Panc1 (cell line): ENCODE measurements at regions not wholly inside any gene's neighbourhood (a gene's known extent, or its start where the extent isn't known, plus 50 kb on each side); places are given as distances from the start of the nearest gene placed in this dataset.

ENCODE experiments used
- ATAC-seq: fragments of 200-7000 bp; cut with Tn5 transposase; 2 replicates; pipeline ENCODE4 v1.9.1; 2020; ENCODE audit warnings: mild to moderate bottlenecking, moderate library complexity
- BruUV-seq: library from RNA; stranded (reverse); fragments of 400-500 nt; replicated peaks from 2 replicates; lab custom pipeline; 2021; lab: Mats Ljungman, UMichigan
- CTCF ChIA-PET: fragments of 300-600 bp; sonication (Branson Sonifier 250); formaldehyde crosslinking; loops from one replicate; lab custom pipeline; 2022; ENCODE audit warnings: antibody characterized with exemption; lab: Charles Lee
- POLR2A ChIA-PET: fragments of 300-600 bp; sonication (Branson Sonifier 250); formaldehyde crosslinking; loops from one replicate; lab custom pipeline; 2022; ENCODE audit warnings: antibody characterized with exemption; lab: Charles Lee
- DNase-seq: peaks from one replicate; pipeline ENCODE4 v3.0.0-alpha.2; 2010; ENCODE audit warnings: low read depth, low spot score
- H3K27ac ChIP-seq: 2 replicates; pipeline ENCODE4 v1.5.1; 2011; ENCODE audit warnings: mild to moderate bottlenecking, low read length, inconsistent platforms
- H3K27me3 ChIP-seq: fragments of 200-500 bp; sonication (Bioruptor generic); 2 replicates; pipeline ENCODE4 v1.6.0; 2014; ENCODE audit warnings: low read length, inconsistent platforms; ENCODE audit not compliant: control insufficient read depth, insufficient read depth
- H3K36me3 ChIP-seq: fragments of 200-500 bp; sonication (Bioruptor generic); 2 replicates; pipeline ENCODE4 v1.5.1; 2014; ENCODE audit warnings: inconsistent platforms, mild to moderate bottlenecking, low read length, moderate library complexity; ENCODE audit not compliant: control insufficient read depth, insufficient read depth
- H3K4me1 ChIP-seq: 2 replicates; pipeline ENCODE4 v1.5.1; 2011; ENCODE audit warnings: inconsistent platforms, mild to moderate bottlenecking, low read length, moderate library complexity; ENCODE audit not compliant: control insufficient read depth, insufficient read depth
- H3K4me3 ChIP-seq, 2 experiments: 2 replicates each; pipeline ENCODE4 v1.5.1; 2011 to 2012; ENCODE audit warnings: low read depth in 2 of 2, low read length in 2 of 2, mild to moderate bottlenecking in 2 of 2, inconsistent platforms in 1 of 2, moderate library complexity in 1 of 2
- H3K9me3 ChIP-seq: fragments of 200-500 bp; sonication (Bioruptor generic); 2 replicates; pipeline ENCODE4 v1.5.1; 2014; ENCODE audit warnings: low read depth, mild to moderate bottlenecking, inconsistent platforms, low read length, moderate library complexity; ENCODE audit not compliant: control insufficient read depth, insufficient read depth
- CTCF ChIP-seq: fragments of 450-650 bp; IDR thresholded peaks from 2 replicates; pipeline ENCODE4 v1.5.1; 2017; ENCODE audit warnings: mild to moderate bottlenecking
- POLR2AphosphoS5 ChIP-seq: IDR thresholded peaks from 2 replicates; pipeline ENCODE4 v1.6.1; 2012; ENCODE audit warnings: mild to moderate bottlenecking, low read depth, low read length, moderate library complexity
- SIN3A ChIP-seq: IDR thresholded peaks from 2 replicates; pipeline ENCODE4 v1.6.1; 2012; ENCODE audit warnings: low read depth, mild to moderate bottlenecking, low read length, moderate library complexity, borderline replicate concordance; ENCODE audit not compliant: insufficient read depth
- TCF7L2 ChIP-seq: IDR thresholded peaks from 2 replicates; pipeline ENCODE4 v1.6.1; 2011; ENCODE audit warnings: mild to moderate bottlenecking, low read depth, low read length, inconsistent platforms
- in situ Hi-C: cut with HindIII; loops from 2 replicates; pipeline ENCODE4 v1.10.0; 2016; ENCODE audit warnings: low sequenced_read_pairs, low pct_unique_long_range_greater_than_20kb
- intact Hi-C: fragments of 100-400 bp; cut with micrococcal nuclease; formaldehyde crosslinking; loops from one replicate; pipeline ENCODE4 v1.10.0; 2022; ENCODE audit not compliant: unreplicated experiment
- TF ChIP-seq, protein P1 (sequence below), 2 experiments: IDR thresholded peaks; 2 replicates each; pipeline ENCODE4 v1.6.1; 2011 to 2012; ENCODE audit warnings: low read depth in 2 of 2, control low read depth in 1 of 2, low read length in 1 of 2, mild to moderate bottlenecking in 1 of 2, moderate library complexity in 1 of 2; ENCODE audit not compliant: insufficient read depth in 1 of 2

- no peaks in the 10 kb centered on the region for H3K4me1 ChIP-seq
- ChIA-PET CTCF (no interaction called here), POLR2A (no interaction called here)
- DNase-seq: no peak
- H3K27ac ChIP-seq: no peak overlapping the region
- no TSS peak for BruUV-seq
- peaks cover 6% of the 10 kb centered on the region for H3K27me3 ChIP-seq
- H3K36me3 ChIP-seq: no peaks in the 10 kb centered on the region
- H3K9me3 ChIP-seq: no peaks in the 10 kb centered on the region
- intact Hi-C loops (no loop called here), in situ Hi-C loops (no loop called here)
- ATAC-seq: no peak
- H3K4me3 ChIP-seq: no peak overlapping the region
- TF ChIP-seq, protein P1, sequence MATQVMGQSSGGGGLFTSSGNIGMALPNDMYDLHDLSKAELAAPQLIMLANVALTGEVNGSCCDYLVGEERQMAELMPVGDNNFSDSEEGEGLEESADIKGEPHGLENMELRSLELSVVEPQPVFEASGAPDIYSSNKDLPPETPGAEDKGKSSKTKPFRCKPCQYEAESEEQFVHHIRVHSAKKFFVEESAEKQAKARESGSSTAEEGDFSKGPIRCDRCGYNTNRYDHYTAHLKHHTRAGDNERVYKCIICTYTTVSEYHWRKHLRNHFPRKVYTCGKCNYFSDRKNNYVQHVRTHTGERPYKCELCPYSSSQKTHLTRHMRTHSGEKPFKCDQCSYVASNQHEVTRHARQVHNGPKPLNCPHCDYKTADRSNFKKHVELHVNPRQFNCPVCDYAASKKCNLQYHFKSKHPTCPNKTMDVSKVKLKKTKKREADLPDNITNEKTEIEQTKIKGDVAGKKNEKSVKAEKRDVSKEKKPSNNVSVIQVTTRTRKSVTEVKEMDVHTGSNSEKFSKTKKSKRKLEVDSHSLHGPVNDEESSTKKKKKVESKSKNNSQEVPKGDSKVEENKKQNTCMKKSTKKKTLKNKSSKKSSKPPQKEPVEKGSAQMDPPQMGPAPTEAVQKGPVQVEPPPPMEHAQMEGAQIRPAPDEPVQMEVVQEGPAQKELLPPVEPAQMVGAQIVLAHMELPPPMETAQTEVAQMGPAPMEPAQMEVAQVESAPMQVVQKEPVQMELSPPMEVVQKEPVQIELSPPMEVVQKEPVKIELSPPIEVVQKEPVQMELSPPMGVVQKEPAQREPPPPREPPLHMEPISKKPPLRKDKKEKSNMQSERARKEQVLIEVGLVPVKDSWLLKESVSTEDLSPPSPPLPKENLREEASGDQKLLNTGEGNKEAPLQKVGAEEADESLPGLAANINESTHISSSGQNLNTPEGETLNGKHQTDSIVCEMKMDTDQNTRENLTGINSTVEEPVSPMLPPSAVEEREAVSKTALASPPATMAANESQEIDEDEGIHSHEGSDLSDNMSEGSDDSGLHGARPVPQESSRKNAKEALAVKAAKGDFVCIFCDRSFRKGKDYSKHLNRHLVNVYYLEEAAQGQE (IDR thresholded peaks at IDR 0.05; ENCODE audit: insufficient read depth in 1 of 2, low read depth in 2 of 2, low read length in 1 of 2): no peak
- TF ChIP-seq TCF7L2 (no peak), CTCF (no peak), POLR2AphosphoS5 (no peak), SIN3A (no peak)
These were observed 387.8 kb downstream of the SMOC2 start for GRCh38 chr6:168828800-168829199.

- Histone ChIP-seq H3K27ac (no peak overlapping the region), H3K36me3 (no peaks in the 10 kb centered on the region), H3K4me1 (no peaks in the 10 kb centered on the region), H3K9me3 (no peaks in the 10 kb centered on the region), H3K4me3 (no peak overlapping the region), H3K27me3 (peaks cover 6% of the 10 kb centered on the region)
- BruUV-seq: no TSS peak
- DNase-seq (no peak), ATAC-seq (no peak)
- intact Hi-C loops: no loop called here
- CTCF ChIA-PET: no interaction called here
- TF ChIP-seq, protein P1 (IDR thresholded peaks at IDR 0.05; ENCODE audit: insufficient read depth in 1 of 2, low read depth in 2 of 2, low read length in 1 of 2): no peak
- TF ChIP-seq POLR2AphosphoS5 (no peak), CTCF (no peak), SIN3A (no peak)
- in situ Hi-C loops: no loop called here
- POLR2A ChIA-PET: no interaction called here
These were observed 387.1 kb downstream of the SMOC2 start for GRCh38 chr6:168828035-168828434.
